Ishikawa (cell line): ENCODE measurements at regions not wholly inside any gene's neighbourhood (a gene's known extent, or its start where the extent isn't known, plus 50 kb on each side); places are given as distances from the start of the nearest gene placed in this dataset.

ENCODE experiments used
- CEBPB ChIP-seq: IDR thresholded peaks from 2 replicates; pipeline ENCODE4 v1.6.1; 2012
- CREB1 ChIP-seq: IDR thresholded peaks from 2 replicates; pipeline ENCODE4 v1.6.1; 2012; ENCODE audit warnings: low read depth
- EP300 ChIP-seq: IDR thresholded peaks from 2 replicates; pipeline ENCODE4 v1.6.1; 2012; ENCODE audit warnings: borderline replicate concordance
- MAX ChIP-seq: IDR thresholded peaks from 2 replicates; pipeline ENCODE4 v1.6.1; 2012
- RAD21 ChIP-seq: IDR thresholded peaks from 2 replicates; pipeline ENCODE4 v1.6.1; 2012; ENCODE audit warnings: low read depth
- TAF1 ChIP-seq: IDR thresholded peaks from 2 replicates; pipeline ENCODE4 v1.6.1; 2012; ENCODE audit warnings: low read depth, mild to moderate bottlenecking
- ZBTB7A ChIP-seq: IDR thresholded peaks from 2 replicates; pipeline ENCODE4 v1.6.1; 2012; ENCODE audit warnings: low read depth
- TF ChIP-seq, protein P1 (sequence below): IDR thresholded peaks from 2 replicates; pipeline ENCODE4 v1.6.1; 2012; ENCODE audit warnings: low read depth, mild to moderate bottlenecking
- TF ChIP-seq, protein P2 (sequence below): IDR thresholded peaks from 2 replicates; pipeline ENCODE4 v1.6.1; 2012

DNA sequence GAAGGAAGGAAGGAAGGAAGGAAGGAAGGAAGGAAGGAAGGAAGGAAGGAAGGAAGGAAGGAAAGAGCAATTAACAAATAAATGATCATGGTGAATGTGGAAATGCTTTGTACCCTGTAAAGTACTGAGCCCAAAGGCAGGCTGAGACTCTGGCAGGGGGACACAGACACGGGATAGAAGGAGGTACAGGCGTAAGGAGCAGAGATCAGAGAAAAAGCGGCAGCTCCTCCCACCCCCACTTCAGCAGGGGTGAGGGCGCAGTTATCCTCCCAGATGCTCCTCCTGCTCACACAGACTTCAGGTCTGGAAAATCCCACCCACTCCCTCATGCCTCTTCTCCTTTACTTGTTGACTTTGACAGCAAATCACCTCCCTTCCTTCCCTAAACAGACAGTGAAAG is 464.5 kb downstream of the MATN1 start:
- TF ChIP-seq MAX (no peak), RAD21 (no peak), CEBPB (no peak), EP300 (no peak), CREB1 (no peak), TAF1 (no peak), ZBTB7A (no peak)
- TF ChIP-seq, protein P1, sequence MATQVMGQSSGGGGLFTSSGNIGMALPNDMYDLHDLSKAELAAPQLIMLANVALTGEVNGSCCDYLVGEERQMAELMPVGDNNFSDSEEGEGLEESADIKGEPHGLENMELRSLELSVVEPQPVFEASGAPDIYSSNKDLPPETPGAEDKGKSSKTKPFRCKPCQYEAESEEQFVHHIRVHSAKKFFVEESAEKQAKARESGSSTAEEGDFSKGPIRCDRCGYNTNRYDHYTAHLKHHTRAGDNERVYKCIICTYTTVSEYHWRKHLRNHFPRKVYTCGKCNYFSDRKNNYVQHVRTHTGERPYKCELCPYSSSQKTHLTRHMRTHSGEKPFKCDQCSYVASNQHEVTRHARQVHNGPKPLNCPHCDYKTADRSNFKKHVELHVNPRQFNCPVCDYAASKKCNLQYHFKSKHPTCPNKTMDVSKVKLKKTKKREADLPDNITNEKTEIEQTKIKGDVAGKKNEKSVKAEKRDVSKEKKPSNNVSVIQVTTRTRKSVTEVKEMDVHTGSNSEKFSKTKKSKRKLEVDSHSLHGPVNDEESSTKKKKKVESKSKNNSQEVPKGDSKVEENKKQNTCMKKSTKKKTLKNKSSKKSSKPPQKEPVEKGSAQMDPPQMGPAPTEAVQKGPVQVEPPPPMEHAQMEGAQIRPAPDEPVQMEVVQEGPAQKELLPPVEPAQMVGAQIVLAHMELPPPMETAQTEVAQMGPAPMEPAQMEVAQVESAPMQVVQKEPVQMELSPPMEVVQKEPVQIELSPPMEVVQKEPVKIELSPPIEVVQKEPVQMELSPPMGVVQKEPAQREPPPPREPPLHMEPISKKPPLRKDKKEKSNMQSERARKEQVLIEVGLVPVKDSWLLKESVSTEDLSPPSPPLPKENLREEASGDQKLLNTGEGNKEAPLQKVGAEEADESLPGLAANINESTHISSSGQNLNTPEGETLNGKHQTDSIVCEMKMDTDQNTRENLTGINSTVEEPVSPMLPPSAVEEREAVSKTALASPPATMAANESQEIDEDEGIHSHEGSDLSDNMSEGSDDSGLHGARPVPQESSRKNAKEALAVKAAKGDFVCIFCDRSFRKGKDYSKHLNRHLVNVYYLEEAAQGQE, result no peak
- TF ChIP-seq, protein P2, sequence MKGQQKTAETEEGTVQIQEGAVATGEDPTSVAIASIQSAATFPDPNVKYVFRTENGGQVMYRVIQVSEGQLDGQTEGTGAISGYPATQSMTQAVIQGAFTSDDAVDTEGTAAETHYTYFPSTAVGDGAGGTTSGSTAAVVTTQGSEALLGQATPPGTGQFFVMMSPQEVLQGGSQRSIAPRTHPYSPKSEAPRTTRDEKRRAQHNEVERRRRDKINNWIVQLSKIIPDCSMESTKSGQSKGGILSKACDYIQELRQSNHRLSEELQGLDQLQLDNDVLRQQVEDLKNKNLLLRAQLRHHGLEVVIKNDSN, result no peak
